Endodermal cell (in vitro differentiated cells): ENCODE measurements at regions not wholly inside any gene's neighbourhood (a gene's known extent, or its start where the extent isn't known, plus 50 kb on each side); places are given as distances from the start of the nearest gene placed in this dataset.

Source experiments
- DNase-seq: peaks from one replicate; pipeline ENCODE4 v3.0.0-alpha.2; 2017
- H3K27ac ChIP-seq: 2 replicates; pipeline ENCODE4 v1.5.1; 2013; ENCODE audit warnings: mild to moderate bottlenecking, low read depth, low read length, moderate library complexity
- H3K27me3 ChIP-seq: 2 replicates; pipeline ENCODE4 v1.6.1; 2013; ENCODE audit warnings: mild to moderate bottlenecking, low read length, moderate library complexity; ENCODE audit not compliant: insufficient read depth, control insufficient read depth, poor library complexity, severe bottlenecking
- H3K36me3 ChIP-seq: 2 replicates; pipeline ENCODE4 v1.7.0; 2013; ENCODE audit warnings: mild to moderate bottlenecking, low read length, moderate library complexity; ENCODE audit not compliant: control insufficient read depth, insufficient read depth
- H3K4me1 ChIP-seq: one replicate; pipeline ENCODE4 v1.7.0; 2013; ENCODE audit warnings: low read length; ENCODE audit not compliant: control insufficient read depth, insufficient read depth
- H3K4me3 ChIP-seq: 2 replicates; pipeline ENCODE4 v1.5.1; 2013; ENCODE audit warnings: mild to moderate bottlenecking, low read length, moderate library complexity
- H3K9ac ChIP-seq: 2 replicates; pipeline ENCODE4 v1.6.1; 2013; ENCODE audit warnings: mild to moderate bottlenecking, low read length, moderate library complexity; ENCODE audit not compliant: poor library complexity, severe bottlenecking; ENCODE audit errors: extremely low read depth
- H3K9me3 ChIP-seq: 2 replicates; pipeline ENCODE4 v1.6.1; 2013; ENCODE audit warnings: mild to moderate bottlenecking, low read length, moderate library complexity; ENCODE audit not compliant: control insufficient read depth
- H3K27ac Mint-ChIP-seq: 2 replicates; pipeline ENCODE4 v1.8.0; 2020; ENCODE audit warnings: mixed read lengths
- H3K27me3 Mint-ChIP-seq: 2 replicates; pipeline ENCODE4 v1.8.0; 2021; ENCODE audit warnings: mild to moderate bottlenecking, mixed read lengths; ENCODE audit not compliant: insufficient read depth
- H3K36me3 Mint-ChIP-seq: 2 replicates; pipeline ENCODE4 v1.8.0; 2020; ENCODE audit warnings: low read depth, mixed read lengths
- H3K4me1 Mint-ChIP-seq: 2 replicates; pipeline ENCODE4 v1.8.0; 2020; ENCODE audit warnings: mixed read lengths
- H3K4me3 Mint-ChIP-seq: 2 replicates; pipeline ENCODE4 v1.8.0; 2020; ENCODE audit warnings: mild to moderate bottlenecking, moderate library complexity, mixed read lengths
- H3K9me3 Mint-ChIP-seq: 2 replicates; pipeline ENCODE4 v1.8.0; 2020; ENCODE audit warnings: mild to moderate bottlenecking, mixed read lengths
- CTCF ChIP-seq: fragments of 200-600 bp; sonication (generic); conservative IDR thresholded peaks from 2 replicates; pipeline ENCODE4 v1.5.0; 2021; ENCODE audit warnings: antibody characterized with exemption, mild to moderate bottlenecking
- WGBS, 2 experiments: methylation state at CpG; one replicate each; pipeline versions ENCODE4 v1.1.5 to v1.1.7; 2013; ENCODE audit warnings: missing lambda C conversion rate in 2 of 2, mixed read lengths in 1 of 2; ENCODE audit not compliant: insufficient coverage in 1 of 2, insufficient read length in 1 of 2; 5-methylcytosine and 5-hydroxymethylcytosine counted together

GRCh38 chr1:163836481-163836880 lies 514.7 kb downstream of the NUF2 start:
- Mint-ChIP-seq H3K36me3 (no peaks in the 10 kb centered on the region), H3K4me1 (peaks cover 5% of the 10 kb centered on the region), H3K4me3 (no peak overlapping the region), H3K27me3 (no peaks in the 10 kb centered on the region), H3K9me3 (no peaks in the 10 kb centered on the region), H3K27ac (no peak overlapping the region)
- Histone ChIP-seq H3K4me1 (peaks cover 6% of the 10 kb centered on the region), H3K27ac (no peak overlapping the region), H3K36me3 (no peaks in the 10 kb centered on the region), H3K27me3 (no peaks in the 10 kb centered on the region), H3K4me3 (no peak overlapping the region), H3K9me3 (no peaks in the 10 kb centered on the region), H3K9ac (no peak overlapping the region)
- no peak for TF ChIP-seq CTCF
- WGBS, 2 experiments: 40 to 63% methylated on average over 1 of the region's 1 CpG
- no peak for DNase-seq

- no peaks in the 10 kb centered on the region for H3K27me3 Mint-ChIP-seq
- peaks cover 5% of the 10 kb centered on the region for H3K4me1 Mint-ChIP-seq
- Histone ChIP-seq H3K27ac (no peak overlapping the region), H3K4me1 (peaks cover 6% of the 10 kb centered on the region), H3K9ac (no peak overlapping the region), H3K4me3 (no peak overlapping the region), H3K27me3 (no peaks in the 10 kb centered on the region), H3K9me3 (no peaks in the 10 kb centered on the region), H3K36me3 (no peaks in the 10 kb centered on the region)
- 78 to 89% methylated on average over 3 of the region's 3 CpGs for WGBS, 2 experiments
- no peak for DNase-seq
- TF ChIP-seq CTCF: no peak
- no peak overlapping the region for H3K4me3 Mint-ChIP-seq
- no peak overlapping the region for H3K27ac Mint-ChIP-seq
- H3K9me3 Mint-ChIP-seq: no peaks in the 10 kb centered on the region
- no peaks in the 10 kb centered on the region for H3K36me3 Mint-ChIP-seq
Measured at GRCh38 chr1:163837206-163837605, 515.5 kb downstream of the NUF2 start.

GRCh38 chr1:163842571-163842970 lies 520.8 kb downstream of the NUF2 start:
- Histone ChIP-seq H3K27me3 (no peaks in the 10 kb centered on the region), H3K4me3 (no peak overlapping the region), H3K9ac (no peak overlapping the region), H3K27ac (peak overlapping the region; percentile 12), H3K9me3 (no peaks in the 10 kb centered on the region), H3K36me3 (no peaks in the 10 kb centered on the region), H3K4me1 (no peaks in the 10 kb centered on the region)
- H3K4me1 Mint-ChIP-seq: no peaks in the 10 kb centered on the region
- DNase-seq: no peak
- H3K9me3 Mint-ChIP-seq: peaks cover under 1% of the 10 kb centered on the region
- H3K27me3 Mint-ChIP-seq: no peaks in the 10 kb centered on the region
- WGBS, 2 experiments: 86 to 92% methylated on average over 2 of the region's 2 CpGs
- H3K36me3 Mint-ChIP-seq: no peaks in the 10 kb centered on the region
- TF ChIP-seq CTCF: no peak
- no peak overlapping the region for H3K27ac Mint-ChIP-seq
- H3K4me3 Mint-ChIP-seq: no peak overlapping the region
